Endothelial cell of umbilical vein (primary cell): ENCODE measurements at regions not wholly inside any gene's neighbourhood (a gene's known extent, or its start where the extent isn't known, plus 50 kb on each side); places are given as distances from the start of the nearest gene placed in this dataset.

Source experiments
- BruUV-seq: library from RNA; stranded (reverse); fragments of 400-500 nt; replicated peaks from 2 replicates; lab custom pipeline; 2021; lab: Mats Ljungman, UMichigan
- CTCF ChIA-PET: fragments of 300-600, 350-600 bp; sonication (Branson Sonifier 250); formaldehyde crosslinking; loops from one replicate; lab custom pipeline; 2021; ENCODE audit warnings: antibody characterized with exemption, inconsistent platforms; lab: Charles Lee
- POLR2A ChIA-PET: fragments of 300-600, 350-600 bp; sonication (Branson Sonifier 250); formaldehyde crosslinking; loops from one replicate; lab custom pipeline; 2021; ENCODE audit warnings: antibody characterized with exemption, inconsistent platforms; lab: Charles Lee
- DNase-seq: peaks from one replicate; pipeline ENCODE4 v3.0.0-alpha.2; 2011; ENCODE audit warnings: low read depth, low spot score
- FAIRE-seq: peaks from 2 replicates; lab custom pipeline; 2011; peaks lifted over from hg19 to GRCh38; lab: Jason Lieb, UNC
- H2AFZ ChIP-seq: 2 replicates; pipeline ENCODE4 v1.6.0; 2012; ENCODE audit warnings: low read depth, low read length, control low read depth, inconsistent platforms
- H3K27ac ChIP-seq: 2 replicates; pipeline ENCODE4 v1.5.1; 2011; ENCODE audit warnings: low read depth, mild to moderate bottlenecking, control low read depth, low read length, moderate library complexity; ENCODE audit not compliant: insufficient read depth
- H3K27me3 ChIP-seq, 2 experiments: 2 replicates each; pipeline versions ENCODE4 v1.6.0 to v1.6.1; 2011; ENCODE audit warnings: low read length in 2 of 2, mixed read lengths in 1 of 2; ENCODE audit not compliant: control insufficient read depth in 2 of 2, insufficient read depth in 2 of 2
- H3K36me3 ChIP-seq, 2 experiments: 2 replicates in 1 of 2; 3 replicates in 1 of 2; pipeline ENCODE4 v1.5.1; 2011; ENCODE audit warnings: low read length in 2 of 2, mild to moderate bottlenecking in 1 of 2, moderate library complexity in 1 of 2; ENCODE audit not compliant: control insufficient read depth in 2 of 2, insufficient read depth in 2 of 2; ENCODE audit errors: extremely low read depth in 1 of 2
- H3K4me1 ChIP-seq: 3 replicates; pipeline ENCODE4 v1.5.1; 2011; ENCODE audit warnings: mild to moderate bottlenecking, low read length; ENCODE audit not compliant: control insufficient read depth, insufficient read depth; ENCODE audit errors: extremely low read depth
- H3K4me2 ChIP-seq: 2 replicates; pipeline ENCODE4 v1.6.1; 2011; ENCODE audit warnings: low read length, control low read depth, mixed read lengths; ENCODE audit not compliant: insufficient read depth
- H3K4me3 ChIP-seq, 3 experiments: fragments of 200-600 bp in 1 of 3; sonication (generic), shearing (Covaris generic) in 1 of 3; replicated peaks in 1 of 3; 2 replicates each; pipeline ENCODE4 v1.5.1; 2011 to 2016; ENCODE audit warnings: control low read depth in 3 of 3, low read length in 3 of 3, mild to moderate bottlenecking in 2 of 3, inconsistent platforms in 1 of 3, low read depth in 1 of 3, moderate library complexity in 1 of 3; ENCODE audit not compliant: insufficient read depth in 1 of 3
- H3K79me2 ChIP-seq: 2 replicates; pipeline ENCODE4 v1.6.0; 2012; ENCODE audit warnings: low read length, inconsistent platforms; ENCODE audit not compliant: control insufficient read depth, insufficient read depth
- H3K9ac ChIP-seq: replicated peaks from 2 replicates; pipeline ENCODE3; 2011; ENCODE audit warnings: low read length, control low read depth; ENCODE audit not compliant: insufficient read depth; ENCODE audit errors: extremely low read depth
- H3K9me1 ChIP-seq: replicated peaks from 3 replicates; pipeline ENCODE4 v1.6.0; 2011; ENCODE audit warnings: mild to moderate bottlenecking, low read length; ENCODE audit not compliant: control insufficient read depth, insufficient read depth; ENCODE audit errors: extremely low read depth
- H3K9me3 ChIP-seq: replicated peaks from 2 replicates; pipeline ENCODE4 v1.5.1; 2012; ENCODE audit warnings: low read length, inconsistent platforms; ENCODE audit not compliant: control insufficient read depth, insufficient read depth
- H4K20me1 ChIP-seq: replicated peaks from 2 replicates; pipeline ENCODE3; 2011; ENCODE audit warnings: mild to moderate bottlenecking, low read length; ENCODE audit not compliant: control insufficient read depth, insufficient read depth; ENCODE audit errors: extremely low read depth
- CTCF ChIP-seq, 2 donors: IDR thresholded peaks; 1 replicate in 1 of 2; 2 replicates in 1 of 2; pipeline ENCODE4 v1.5.1; 2011; ENCODE audit warnings: low read length in 2 of 2, mild to moderate bottlenecking in 2 of 2, moderate library complexity in 2 of 2, control low read depth in 1 of 2, inconsistent platforms in 1 of 2, low read depth in 1 of 2; ENCODE audit not compliant: insufficient read depth in 1 of 2; ENCODE audit errors: extremely low read depth in 1 of 2
- EZH2 ChIP-seq: IDR thresholded peaks from 2 replicates; pipeline ENCODE4 v1.6.1; 2012; ENCODE audit warnings: borderline replicate concordance, low read depth, mild to moderate bottlenecking, moderate library complexity, low read length, inconsistent platforms; ENCODE audit not compliant: severe bottlenecking
- FOS ChIP-seq: IDR thresholded peaks from 2 replicates; pipeline ENCODE4 v1.6.1; 2011; ENCODE audit warnings: mild to moderate bottlenecking, low read length, moderate library complexity, borderline replicate concordance; ENCODE audit not compliant: insufficient read depth
- GATA2 ChIP-seq: IDR thresholded peaks from 2 replicates; pipeline ENCODE4 v1.7.0; 2011; ENCODE audit warnings: low read depth, mild to moderate bottlenecking, moderate library complexity, mixed read lengths, low read length; ENCODE audit not compliant: insufficient read length, insufficient read depth
- JUN ChIP-seq: IDR thresholded peaks from 2 replicates; pipeline ENCODE4 v1.6.1; 2011; ENCODE audit warnings: borderline replicate concordance, low read depth; ENCODE audit not compliant: insufficient read length, insufficient read depth
- MAX ChIP-seq: IDR thresholded peaks from 2 replicates; pipeline ENCODE4 v1.6.1; 2011; ENCODE audit not compliant: insufficient read depth, insufficient read length
- MYC ChIP-seq: IDR thresholded peaks from one replicate; pipeline ENCODE4 v1.6.1; 2011; ENCODE audit warnings: mild to moderate bottlenecking, low read depth, low read length
- POLR2A ChIP-seq: IDR thresholded peaks from 2 replicates; pipeline ENCODE4 v1.6.1; 2012; ENCODE audit warnings: low read depth, mild to moderate bottlenecking, control low read depth, low read length
- POLR2AphosphoS5 ChIP-seq: IDR thresholded peaks from 2 replicates; pipeline ENCODE4 v1.6.1; 2012; ENCODE audit warnings: low read depth, mild to moderate bottlenecking, control low read depth, low read length, moderate library complexity; ENCODE audit not compliant: insufficient read depth
- dilution Hi-C: fragments of 300-500 bp; cut with MboI; formaldehyde crosslinking; loops from one replicate; pipeline ENCODE4 v1.15.0; 2019; ENCODE audit warnings: low sequenced_read_pairs; ENCODE audit not compliant: extremely low pct_ligation_motif_present
- intact Hi-C: fragments of 100-400 bp; cut with micrococcal nuclease; formaldehyde crosslinking; loops from one replicate; pipeline ENCODE4 v1.10.0; 2022

DNA sequence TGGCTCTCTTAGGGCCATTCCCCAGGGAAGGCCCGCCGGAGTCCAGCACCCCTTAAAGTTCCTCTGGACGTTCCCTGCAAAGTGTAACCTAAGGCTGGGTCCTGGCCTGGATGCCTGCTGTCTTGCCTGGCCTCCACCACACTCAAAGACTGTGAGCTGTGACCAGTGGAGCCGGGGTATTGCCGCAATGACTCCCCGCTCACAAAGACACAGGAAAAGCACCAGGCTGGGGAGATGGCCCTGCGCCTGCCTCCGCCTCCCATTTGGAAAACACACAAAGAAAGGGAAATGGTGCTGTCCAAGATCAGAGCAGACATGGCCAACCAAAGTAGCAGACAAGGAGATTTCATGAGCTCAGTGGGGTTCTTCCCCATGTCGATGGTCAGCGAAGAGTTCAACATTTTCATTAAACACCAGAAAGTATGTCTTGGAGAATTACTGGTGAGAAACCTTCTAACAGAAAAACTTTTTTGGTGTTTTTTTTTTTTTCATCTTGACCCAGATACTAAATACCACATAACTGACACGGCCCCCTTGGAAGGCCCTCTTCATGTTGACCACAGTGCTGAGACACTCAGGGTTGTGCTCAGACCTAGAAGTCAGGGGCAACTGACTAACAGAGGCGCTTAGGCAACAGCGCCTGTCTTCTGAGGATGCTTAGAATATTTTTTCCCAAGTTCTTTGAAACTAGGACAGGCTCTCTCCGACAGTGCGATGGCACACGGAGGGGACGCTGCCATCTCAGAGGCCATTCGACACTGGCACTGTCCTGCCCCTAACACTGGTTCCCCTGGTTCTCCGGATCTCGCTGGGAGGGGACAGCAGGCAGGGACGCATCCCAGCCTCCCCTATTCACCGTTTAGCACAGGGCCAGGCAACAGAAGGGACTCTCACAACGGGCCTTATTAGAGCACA lies 226.4 kb upstream of the ID2 start:
- Histone ChIP-seq H3K79me2 (no peaks in the 10 kb centered on the region), H3K27me3 (no peaks in the 10 kb centered on the region), H3K4me3 (no peak overlapping the region), H3K9ac (no peak overlapping the region), H3K4me1 (no peaks in the 10 kb centered on the region), H3K9me3 (no peaks in the 10 kb centered on the region), H3K36me3 (no peaks in the 10 kb centered on the region), H4K20me1 (no peaks in the 10 kb centered on the region), H3K9me1 (no peaks in the 10 kb centered on the region), H3K27ac (no peak overlapping the region), H3K4me2 (no peak overlapping the region), H2AFZ (no peak overlapping the region)
- dilution Hi-C loops (no loop called here), intact Hi-C loops (no loop called here)
- BruUV-seq, result no TSS peak
- FAIRE-seq (no peak), DNase-seq (no peak)
- ChIA-PET CTCF (no interaction called here), POLR2A (no interaction called here)
- TF ChIP-seq POLR2A, result no peak
- TF ChIP-seq MAX, result no peak
- TF ChIP-seq FOS, result no peak
- no peak for TF ChIP-seq EZH2
- no peak for TF ChIP-seq CTCF (IDR thresholded peaks at IDR 0.05; ENCODE audit: extremely low read depth in 1 of 2, insufficient read depth in 1 of 2, low read depth in 1 of 2, low read length in 2 of 2)
- no peak for TF ChIP-seq JUN
- no peak for TF ChIP-seq POLR2AphosphoS5
- no peak for TF ChIP-seq GATA2
- TF ChIP-seq MYC, result no peak
